ENCODE measurements at regions not wholly inside any gene's neighbourhood (a gene's known extent, or its start where the extent isn't known, plus 50 kb on each side); places are given as distances from the start of the nearest gene placed in this dataset.

GRCh38 chr14:89007906-89008305, 183.5 kb downstream of the TTC8 start:
- no peak overlapping the region for H3K27ac ChIP-seq (ENCODE audit: low read length in 2 of 2)
- no peaks in the 10 kb centered on the region for H3K4me1 Mint-ChIP-seq
- no peaks in the 10 kb centered on the region for H3K36me3 ChIP-seq (replicated peaks in 1 of 2; ENCODE audit: control extremely low read depth in 1 of 2, control insufficient read depth in 1 of 2, extremely low read depth in 1 of 2, insufficient read depth in 2 of 2, low read length in 1 of 2)
- H3K4me3 Mint-ChIP-seq = no peak overlapping the region
- no peaks in the 10 kb centered on the region for H3K4me1 ChIP-seq (ENCODE audit: control insufficient read depth in 2 of 2, insufficient read depth in 2 of 2, low read length in 2 of 2)
- H3K27ac Mint-ChIP-seq = no peak overlapping the region
- no peak for ATAC-seq (ENCODE audit: low read depth)
- intact Hi-C loops (cut with micrococcal nuclease) = no loop called here
- ChIA-PET CTCF (no interaction called here), POLR2A (no interaction called here)
- H3K4me3 ChIP-seq (ENCODE audit: control extremely low read depth in 1 of 5, extremely low read depth in 1 of 5, insufficient read depth in 1 of 5, low read depth in 2 of 5, low read length in 4 of 5) = no peak overlapping the region
- H3K9me3 ChIP-seq (ENCODE audit: control extremely low read depth in 1 of 3, control insufficient read depth in 2 of 3, insufficient read depth in 1 of 3, low read length in 2 of 3) = no peaks in the 10 kb centered on the region
- no peaks in the 10 kb centered on the region for H4K20me1 ChIP-seq (ENCODE audit: control insufficient read depth, insufficient read depth, low read length, poor library complexity, severe bottlenecking)
- peaks cover 14% of the 10 kb centered on the region for H3K27me3 Mint-ChIP-seq
- H3K27me3 ChIP-seq (replicated peaks in 1 of 4; ENCODE audit: control extremely low read depth in 1 of 4, control insufficient read depth in 3 of 4, insufficient read depth in 4 of 4, low read length in 3 of 4) = no peaks in the 10 kb centered on the region
- no peak overlapping the region for H3K9ac ChIP-seq (ENCODE audit: low read length)
- H3K4me2 ChIP-seq (replicated peaks; ENCODE audit: low read depth, low read length, poor library complexity, severe bottlenecking) = no peak overlapping the region
- no peak overlapping the region for H2AFZ ChIP-seq (ENCODE audit: insufficient read depth, low read depth, low read length, poor library complexity, severe bottlenecking)
- no peaks in the 10 kb centered on the region for H3K79me2 ChIP-seq (ENCODE audit: control insufficient read depth, insufficient read depth, low read length)
- TF ChIP-seq CTCF (IDR thresholded peaks at IDR 0.05) (no peak), EZH2 (IDR thresholded peaks at IDR 0.05; ENCODE audit: borderline replicate concordance, insufficient read depth, low read depth, low read length, poor library complexity, severe bottlenecking) (no peak)
- DNase-seq = no peak
- no peaks in the 10 kb centered on the region for H3K9me3 Mint-ChIP-seq (ENCODE audit: insufficient read depth)

- no peak overlapping the region for H3K4me3 Mint-ChIP-seq
Measured at GRCh38 chr14:89011355-89012281, 187.2 kb downstream of the TTC8 start.

More at GRCh38 chr14:89011355-89012281, 187.2 kb downstream of the TTC8 start:
- Histone ChIP-seq H3K9ac (ENCODE audit: low read length) (no peak overlapping the region), H3K4me3 (ENCODE audit: control extremely low read depth in 1 of 5, extremely low read depth in 1 of 5, insufficient read depth in 1 of 5, low read depth in 2 of 5, low read length in 4 of 5) (no peak overlapping the region), H2AFZ (ENCODE audit: insufficient read depth, low read depth, low read length, poor library complexity, severe bottlenecking) (no peak overlapping the region), H3K4me2 (replicated peaks; ENCODE audit: low read depth, low read length, poor library complexity, severe bottlenecking) (no peak overlapping the region), H3K79me2 (ENCODE audit: control insufficient read depth, insufficient read depth, low read length) (no peaks in the 10 kb centered on the region), H3K9me3 (ENCODE audit: control extremely low read depth in 1 of 3, control insufficient read depth in 2 of 3, insufficient read depth in 1 of 3, low read length in 2 of 3) (no peaks in the 10 kb centered on the region), H3K4me1 (ENCODE audit: control insufficient read depth in 2 of 2, insufficient read depth in 2 of 2, low read length in 2 of 2) (no peaks in the 10 kb centered on the region), H4K20me1 (ENCODE audit: control insufficient read depth, insufficient read depth, low read length, poor library complexity, severe bottlenecking) (no peaks in the 10 kb centered on the region), H3K27ac (ENCODE audit: low read length in 2 of 2) (no peak overlapping the region), H3K27me3 (replicated peaks in 1 of 4; ENCODE audit: control extremely low read depth in 1 of 4, control insufficient read depth in 3 of 4, insufficient read depth in 4 of 4, low read length in 3 of 4) (no peaks in the 10 kb centered on the region), H3K36me3 (replicated peaks in 1 of 2; ENCODE audit: control extremely low read depth in 1 of 2, control insufficient read depth in 1 of 2, extremely low read depth in 1 of 2, insufficient read depth in 2 of 2, low read length in 1 of 2) (no peaks in the 10 kb centered on the region)
- no peak for ATAC-seq (ENCODE audit: low read depth)
- H3K27me3 Mint-ChIP-seq = peaks cover 6% of the 10 kb centered on the region
- intact Hi-C loops (cut with micrococcal nuclease) = loop anchor here (10.0 kb wide), 1 partner anchor 347 kb away; no protein-coding TSS in a partner anchor
- ChIA-PET CTCF (no interaction called here), POLR2A (no interaction called here)
- 89% methylated on average over 5 of the region's 10 CpGs for WGBS (ENCODE audit: insufficient coverage)
- no peak overlapping the region for H3K27ac Mint-ChIP-seq
- TF ChIP-seq CTCF (IDR thresholded peaks at IDR 0.05) (no peak), EZH2 (IDR thresholded peaks at IDR 0.05; ENCODE audit: borderline replicate concordance, insufficient read depth, low read depth, low read length, poor library complexity, severe bottlenecking) (no peak)
- H3K9me3 Mint-ChIP-seq (ENCODE audit: insufficient read depth) = no peaks in the 10 kb centered on the region
- H3K4me1 Mint-ChIP-seq = no peaks in the 10 kb centered on the region
- DNase-seq = no peak

Measured in B cell (primary cell).